Osteoblast (primary cell): ENCODE measurements at regions not wholly inside any gene's neighbourhood (a gene's known extent, or its start where the extent isn't known, plus 50 kb on each side); places are given as distances from the start of the nearest gene placed in this dataset.

Source experiments
- DNase-seq: peaks from one replicate; pipeline ENCODE4 v3.0.0; 2011; ENCODE audit warnings: low spot score, mixed read lengths; ENCODE audit not compliant: insufficient read length; ENCODE audit errors: missing footprints
- H2AFZ ChIP-seq: 2 replicates; pipeline ENCODE4 v1.6.0; 2011; ENCODE audit warnings: mild to moderate bottlenecking, low read length
- H3K27ac ChIP-seq: 2 replicates; pipeline ENCODE4 v1.5.1; 2011; ENCODE audit warnings: mild to moderate bottlenecking, low read depth, low read length, moderate library complexity
- H3K27me3 ChIP-seq: 2 replicates; pipeline ENCODE4 v1.6.0; 2012; ENCODE audit warnings: mild to moderate bottlenecking, control low read depth, inconsistent platforms, low read length, moderate library complexity; ENCODE audit not compliant: insufficient read depth
- H3K36me3 ChIP-seq: 2 replicates; pipeline ENCODE4 v1.5.1; 2011; ENCODE audit warnings: mild to moderate bottlenecking, low read length, control low read depth, moderate library complexity; ENCODE audit not compliant: insufficient read depth
- H3K4me1 ChIP-seq: 2 replicates; pipeline ENCODE4 v1.5.1; 2011; ENCODE audit warnings: mild to moderate bottlenecking, low read length, control low read depth, moderate library complexity; ENCODE audit not compliant: insufficient read depth
- H3K4me2 ChIP-seq: 2 replicates; pipeline ENCODE4 v1.6.0; 2011; ENCODE audit warnings: mild to moderate bottlenecking, low read length; ENCODE audit not compliant: insufficient read depth
- H3K4me3 ChIP-seq: fragments of 200-600 bp; sonication (generic); 3 replicates; pipeline ENCODE4 v1.5.1; 2012; ENCODE audit warnings: mild to moderate bottlenecking, low read length, inconsistent platforms; ENCODE audit not compliant: insufficient read depth
- H3K79me2 ChIP-seq: 2 replicates; pipeline ENCODE4 v1.6.0; 2012; ENCODE audit warnings: mild to moderate bottlenecking, low read length, control low read depth, inconsistent platforms; ENCODE audit not compliant: insufficient read depth
- H3K9me3 ChIP-seq: 2 replicates; pipeline ENCODE4 v1.5.1; 2011; ENCODE audit warnings: low read depth, low read length, control low read depth
- H4K20me1 ChIP-seq: 2 replicates; pipeline ENCODE4 v1.6.0; 2012; ENCODE audit warnings: mild to moderate bottlenecking, low read length, control low read depth; ENCODE audit not compliant: insufficient read depth
- CTCF ChIP-seq: IDR thresholded peaks from 2 replicates; pipeline ENCODE4 v1.5.1; 2011; ENCODE audit warnings: mild to moderate bottlenecking, low read depth, low read length, moderate library complexity; ENCODE audit errors: extremely low read depth

GRCh38 chr16:5835876-5836275 is 738.3 kb upstream of the EEF2KMT start:
- no peaks in the 10 kb centered on the region for H4K20me1 ChIP-seq
- no peaks in the 10 kb centered on the region for H3K27me3 ChIP-seq
- no peaks in the 10 kb centered on the region for H3K36me3 ChIP-seq
- no peaks in the 10 kb centered on the region for H3K9me3 ChIP-seq
- TF ChIP-seq CTCF = no peak
- H3K4me2 ChIP-seq = no peak overlapping the region
- H3K27ac ChIP-seq = no peak overlapping the region
- no peaks in the 10 kb centered on the region for H3K4me1 ChIP-seq
- H3K4me3 ChIP-seq = no peak overlapping the region
- DNase-seq = no peak
- H3K79me2 ChIP-seq = no peaks in the 10 kb centered on the region
- no peak overlapping the region for H2AFZ ChIP-seq

GRCh38 chr16:5826332-5826731 is 728.7 kb upstream of the EEF2KMT start:
- Histone ChIP-seq H3K4me1 (no peaks in the 10 kb centered on the region), H4K20me1 (no peaks in the 10 kb centered on the region), H3K9me3 (peaks cover 7% of the 10 kb centered on the region), H3K79me2 (no peaks in the 10 kb centered on the region), H3K4me3 (no peak overlapping the region), H3K27me3 (no peaks in the 10 kb centered on the region), H3K36me3 (no peaks in the 10 kb centered on the region), H2AFZ (no peak overlapping the region), H3K4me2 (no peak overlapping the region), H3K27ac (no peak overlapping the region)
- no peak for TF ChIP-seq CTCF
- no peak for DNase-seq

- H3K4me3 ChIP-seq = no peak overlapping the region
- no peak for DNase-seq
Observed at GRCh38 chr16:5820472-5820871, 722.9 kb upstream of the EEF2KMT start.

GRCh38 chr16:5815570-5816237 is 718.1 kb upstream of the EEF2KMT start:
- Histone ChIP-seq H3K4me1 (no peaks in the 10 kb centered on the region), H2AFZ (no peak overlapping the region), H3K4me2 (no peak overlapping the region), H3K27me3 (no peaks in the 10 kb centered on the region), H3K9me3 (no peaks in the 10 kb centered on the region), H3K4me3 (no peak overlapping the region), H3K79me2 (no peaks in the 10 kb centered on the region), H4K20me1 (no peaks in the 10 kb centered on the region), H3K36me3 (no peaks in the 10 kb centered on the region), H3K27ac (no peak overlapping the region)
- no peak for DNase-seq
- no peak for TF ChIP-seq CTCF

More at GRCh38 chr16:5820472-5820871, 722.9 kb upstream of the EEF2KMT start:
- Histone ChIP-seq H3K4me2 (no peak overlapping the region), H3K79me2 (no peaks in the 10 kb centered on the region), H3K9me3 (peaks cover 3% of the 10 kb centered on the region), H3K4me1 (no peaks in the 10 kb centered on the region), H2AFZ (no peak overlapping the region), H3K36me3 (no peaks in the 10 kb centered on the region), H3K27me3 (no peaks in the 10 kb centered on the region), H4K20me1 (no peaks in the 10 kb centered on the region), H3K27ac (no peak overlapping the region)
- no peak for TF ChIP-seq CTCF
